ENCODE measurements at regions not wholly inside any gene's neighbourhood (a gene's known extent, or its start where the extent isn't known, plus 50 kb on each side); places are given as distances from the start of the nearest gene placed in this dataset.

DNA sequence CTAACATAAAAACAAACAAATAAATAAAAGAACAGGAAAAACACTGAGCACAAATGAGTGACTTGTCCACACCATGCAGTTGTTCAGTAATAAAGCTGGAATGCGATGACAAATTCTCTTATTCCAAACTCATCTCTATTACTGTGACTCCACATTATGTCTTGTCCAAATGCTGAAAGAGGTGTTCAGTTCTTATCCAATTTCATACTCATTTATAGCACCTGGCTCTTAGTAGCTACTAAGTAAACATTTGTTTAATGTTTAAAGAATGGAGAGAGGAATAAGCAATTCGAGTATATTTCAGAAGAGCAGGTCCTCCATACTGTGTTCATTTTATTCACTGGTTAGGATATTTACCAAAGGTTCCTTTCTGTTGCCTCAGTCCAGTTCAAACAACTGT is 439.0 kb upstream of the JAG1 start:
- TF ChIP-seq, protein P1, sequence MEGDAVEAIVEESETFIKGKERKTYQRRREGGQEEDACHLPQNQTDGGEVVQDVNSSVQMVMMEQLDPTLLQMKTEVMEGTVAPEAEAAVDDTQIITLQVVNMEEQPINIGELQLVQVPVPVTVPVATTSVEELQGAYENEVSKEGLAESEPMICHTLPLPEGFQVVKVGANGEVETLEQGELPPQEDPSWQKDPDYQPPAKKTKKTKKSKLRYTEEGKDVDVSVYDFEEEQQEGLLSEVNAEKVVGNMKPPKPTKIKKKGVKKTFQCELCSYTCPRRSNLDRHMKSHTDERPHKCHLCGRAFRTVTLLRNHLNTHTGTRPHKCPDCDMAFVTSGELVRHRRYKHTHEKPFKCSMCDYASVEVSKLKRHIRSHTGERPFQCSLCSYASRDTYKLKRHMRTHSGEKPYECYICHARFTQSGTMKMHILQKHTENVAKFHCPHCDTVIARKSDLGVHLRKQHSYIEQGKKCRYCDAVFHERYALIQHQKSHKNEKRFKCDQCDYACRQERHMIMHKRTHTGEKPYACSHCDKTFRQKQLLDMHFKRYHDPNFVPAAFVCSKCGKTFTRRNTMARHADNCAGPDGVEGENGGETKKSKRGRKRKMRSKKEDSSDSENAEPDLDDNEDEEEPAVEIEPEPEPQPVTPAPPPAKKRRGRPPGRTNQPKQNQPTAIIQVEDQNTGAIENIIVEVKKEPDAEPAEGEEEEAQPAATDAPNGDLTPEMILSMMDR (IDR thresholded peaks at IDR 0.05), result no peak
- TF ChIP-seq NRF1 (IDR thresholded peaks at IDR 0.05; ENCODE audit: low read depth, low read length), result no peak
- no peak for TF ChIP-seq FOXJ3 (CRISPR knock-in tag; IDR thresholded peaks at IDR 0.05)
- TF ChIP-seq NFIC (IDR thresholded peaks at IDR 0.05; ENCODE audit: borderline replicate concordance), result no peak
- TF ChIP-seq RCOR1 (IDR thresholded peaks at IDR 0.05; ENCODE audit: low read length), result no peak
- no peak for TF ChIP-seq SMC3 (IDR thresholded peaks at IDR 0.05; ENCODE audit: low read depth, low read length)
- no peak for TF ChIP-seq RFX5 (IDR thresholded peaks at IDR 0.05; ENCODE audit: low read length)
- TF ChIP-seq, protein P2, sequence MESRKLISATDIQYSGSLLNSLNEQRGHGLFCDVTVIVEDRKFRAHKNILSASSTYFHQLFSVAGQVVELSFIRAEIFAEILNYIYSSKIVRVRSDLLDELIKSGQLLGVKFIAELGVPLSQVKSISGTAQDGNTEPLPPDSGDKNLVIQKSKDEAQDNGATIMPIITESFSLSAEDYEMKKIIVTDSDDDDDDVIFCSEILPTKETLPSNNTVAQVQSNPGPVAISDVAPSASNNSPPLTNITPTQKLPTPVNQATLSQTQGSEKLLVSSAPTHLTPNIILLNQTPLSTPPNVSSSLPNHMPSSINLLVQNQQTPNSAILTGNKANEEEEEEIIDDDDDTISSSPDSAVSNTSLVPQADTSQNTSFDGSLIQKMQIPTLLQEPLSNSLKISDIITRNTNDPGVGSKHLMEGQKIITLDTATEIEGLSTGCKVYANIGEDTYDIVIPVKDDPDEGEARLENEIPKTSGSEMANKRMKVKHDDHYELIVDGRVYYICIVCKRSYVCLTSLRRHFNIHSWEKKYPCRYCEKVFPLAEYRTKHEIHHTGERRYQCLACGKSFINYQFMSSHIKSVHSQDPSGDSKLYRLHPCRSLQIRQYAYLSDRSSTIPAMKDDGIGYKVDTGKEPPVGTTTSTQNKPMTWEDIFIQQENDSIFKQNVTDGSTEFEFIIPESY (IDR thresholded peaks at IDR 0.05; ENCODE audit: borderline replicate concordance, low read depth), result no peak
- TF ChIP-seq MXI1 (IDR thresholded peaks at IDR 0.05; ENCODE audit: low read depth, low read length), result no peak
